UCSD-AML1 (cell line): ENCODE measurements at regions not wholly inside any gene's neighbourhood (a gene's known extent, or its start where the extent isn't known, plus 50 kb on each side); places are given as distances from the start of the nearest gene placed in this dataset.
A peak's percentile ranks its signal among the peaks of the same experiment; 100 is the strongest.
"Not testable (repeated sequence)": the region's sequence is repeated elsewhere in the genome, so short reads cannot be mapped to it uniquely, and the experiment has no call there.

Experiments
- DNase-seq: peaks from one replicate; lab custom pipeline; 2025; ENCODE audit not compliant: unreplicated experiment; lab: John Stamatoyannopoulos, UW

- DNase-seq = not testable (repeated sequence)
Observed at GRCh38 chrX:131696989-131697388, 153.1 kb downstream of the OR13H1 start.

DNA sequence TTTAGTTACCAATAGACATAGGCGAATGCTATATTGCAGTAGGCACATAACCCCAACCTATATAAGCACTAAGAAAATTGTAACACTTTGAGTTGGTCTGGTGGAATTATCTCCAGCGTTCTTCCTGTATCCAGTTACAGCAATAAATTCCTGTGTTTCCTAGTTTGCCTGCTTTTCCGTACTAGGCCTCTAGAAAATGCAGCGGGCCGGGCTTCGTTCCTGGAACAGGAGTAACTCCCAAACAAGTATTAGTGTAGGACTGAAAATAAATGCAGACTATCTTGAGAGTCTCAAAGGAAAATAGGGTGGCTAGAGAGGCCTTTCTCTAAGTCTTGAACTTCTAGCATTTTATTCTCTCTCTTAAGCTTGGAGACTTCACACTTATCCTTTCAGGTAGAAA lies 159.8 kb downstream of the OR13H1 start:
- no peak for DNase-seq

- peak; percentile 80 for DNase-seq
Observed at GRCh38 chrX:131704136-131704695, 160.3 kb downstream of the OR13H1 start.

GRCh38 chrX:131709553-131709952 lies 165.7 kb downstream of the OR13H1 start:
- no peak for DNase-seq

DNA sequence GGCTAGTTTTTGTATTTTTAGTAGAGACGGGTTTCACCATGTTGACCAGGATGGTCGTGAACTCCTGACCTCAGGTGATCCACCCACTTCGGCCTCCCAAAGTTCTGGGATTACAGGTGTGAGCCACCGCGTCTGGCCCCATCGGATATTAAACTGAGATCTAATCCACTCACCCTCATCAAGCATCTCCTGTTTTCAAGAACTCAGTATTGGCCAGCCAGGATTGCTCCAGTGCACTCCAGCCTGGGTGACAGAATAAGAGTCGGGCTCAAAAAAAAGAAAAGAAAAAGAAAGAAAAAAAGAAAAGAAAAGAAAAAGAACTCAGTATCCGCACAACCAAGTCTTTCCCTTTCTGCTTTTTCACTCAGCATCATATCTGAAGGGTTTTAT lies 167.6 kb downstream of the OR13H1 start:
- DNase-seq = no peak

DNA sequence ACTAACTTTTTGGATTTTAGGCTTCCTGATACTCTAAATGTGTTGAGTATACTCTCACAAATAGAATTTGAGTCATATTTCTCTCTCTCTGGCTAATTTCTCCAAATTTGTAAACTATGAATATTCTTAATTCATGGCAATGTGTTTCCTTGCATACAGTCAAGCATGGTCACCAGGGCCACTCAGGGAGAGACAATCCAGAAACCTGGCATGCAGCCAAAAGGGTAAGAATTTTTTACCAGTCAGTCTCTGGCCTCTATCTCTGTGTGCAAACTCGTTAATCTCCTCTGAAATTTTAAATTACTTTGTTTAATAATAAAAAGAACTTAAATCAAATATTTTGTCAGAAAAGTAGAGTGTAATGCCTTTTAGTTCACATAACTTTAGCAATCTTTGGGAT lies 179.8 kb downstream of the OR13H1 start:
- DNase-seq = no peak

DNA sequence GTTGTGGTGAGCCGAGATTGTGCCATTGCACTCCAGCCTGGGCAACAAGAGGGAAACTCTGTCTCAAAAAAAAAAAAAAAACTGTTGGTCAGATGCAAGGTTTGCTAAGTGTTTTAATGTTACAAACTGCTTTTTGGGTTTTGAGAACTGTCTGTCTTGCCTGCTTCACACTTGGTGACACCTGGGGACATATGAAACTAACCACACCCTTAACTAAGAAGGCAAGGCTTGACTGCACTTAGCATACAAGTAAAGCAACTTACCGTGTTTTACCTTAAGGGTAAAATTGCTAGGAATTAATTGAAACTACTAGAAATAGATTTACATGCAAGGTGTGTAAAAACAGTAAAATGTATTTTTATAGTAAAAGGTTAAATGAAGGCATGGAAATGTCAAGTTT lies 180.4 kb downstream of the OR13H1 start:
- no peak for DNase-seq

GRCh38 chrX:131725001-131725654 lies 181.3 kb downstream of the OR13H1 start:
- DNase-seq = no peak

- no peak for DNase-seq
Observed at GRCh38 chrX:131727778-131728177, 183.9 kb downstream of the OR13H1 start.

DNA sequence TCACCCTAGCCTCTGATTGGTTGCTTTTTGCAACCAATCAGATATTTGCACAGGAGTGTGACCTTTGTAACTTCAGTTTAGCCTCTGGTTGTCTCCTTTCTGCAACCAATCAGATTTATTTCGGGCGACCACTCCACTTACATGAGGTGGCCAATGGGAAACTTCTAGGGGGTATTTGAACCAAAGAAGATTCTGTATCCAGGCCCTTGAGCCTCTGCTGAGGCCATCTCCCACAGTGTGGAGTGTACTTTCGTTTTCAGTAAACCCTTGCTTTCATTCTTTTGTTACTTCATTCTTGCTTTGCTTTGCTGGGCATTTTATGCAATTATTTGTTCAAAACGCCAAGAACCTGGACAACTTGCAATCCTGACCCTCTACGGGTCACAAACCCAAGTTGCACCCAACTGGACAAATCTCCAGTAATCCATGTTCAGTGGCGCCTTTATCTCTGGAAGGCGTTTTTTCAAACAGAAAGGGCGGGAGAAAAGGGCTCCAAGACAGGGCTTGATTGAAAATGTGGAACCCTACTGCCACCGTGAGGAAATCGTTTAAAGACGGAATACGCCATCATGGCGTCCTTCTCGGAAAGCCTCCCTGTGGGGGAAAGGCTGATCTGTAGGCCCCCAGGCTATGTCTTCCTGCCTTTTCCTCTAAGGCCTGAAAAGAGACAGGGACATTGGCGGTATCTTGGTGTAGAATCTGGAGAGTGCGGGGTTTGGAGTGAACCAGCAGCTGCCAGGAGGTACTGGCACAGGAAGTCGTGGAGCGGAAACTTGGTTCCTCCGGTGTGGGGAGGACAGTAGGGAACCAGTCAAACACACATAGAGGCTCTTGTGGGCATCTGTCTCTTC lies 184.6 kb downstream of the OR13H1 start:
- peak; percentile 68 for DNase-seq

DNA sequence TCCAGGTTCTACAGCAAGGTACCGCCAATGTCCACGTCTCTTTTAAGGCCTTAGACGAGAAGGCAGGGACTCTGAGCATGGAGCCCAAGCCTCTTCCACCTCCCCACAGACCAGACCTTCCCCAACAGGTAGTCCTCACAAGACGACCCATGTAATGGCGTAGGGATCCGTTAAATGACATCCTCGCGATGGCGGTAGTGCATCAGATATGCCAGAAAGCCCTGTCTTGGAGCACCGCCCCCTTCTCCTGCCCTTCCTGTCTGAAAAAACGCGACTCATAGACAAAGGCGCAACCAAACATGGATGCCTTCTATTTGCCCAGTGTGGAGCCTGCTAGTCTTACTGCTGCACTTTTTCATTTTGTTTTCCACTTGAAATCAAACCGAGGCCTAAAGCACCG lies 185.4 kb downstream of the OR13H1 start:
- DNase-seq = peak; percentile 79

DNA sequence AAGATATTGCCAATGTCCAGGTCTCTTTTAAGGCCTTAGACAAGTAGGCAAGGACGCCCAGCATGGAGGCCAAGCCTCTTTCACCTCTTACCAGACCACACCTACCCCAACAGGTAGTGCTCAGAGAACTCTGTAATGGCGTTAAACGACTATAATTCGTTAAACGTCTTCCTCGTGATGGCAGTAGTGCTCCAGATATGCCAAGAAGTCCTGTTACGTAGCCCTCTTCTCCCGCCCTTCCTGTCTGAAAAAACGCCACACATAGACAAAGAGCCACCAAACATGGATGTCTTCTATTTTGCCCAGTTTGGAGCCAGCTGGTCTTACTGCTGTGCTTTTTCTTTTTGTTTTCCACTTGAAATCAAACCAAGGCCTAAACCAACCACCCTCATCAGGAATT lies 190.7 kb downstream of the OR13H1 start:
- DNase-seq = peak; percentile 45

- DNase-seq = no peak
Observed at GRCh38 chrX:131735127-131735526, 191.3 kb downstream of the OR13H1 start.

DNA sequence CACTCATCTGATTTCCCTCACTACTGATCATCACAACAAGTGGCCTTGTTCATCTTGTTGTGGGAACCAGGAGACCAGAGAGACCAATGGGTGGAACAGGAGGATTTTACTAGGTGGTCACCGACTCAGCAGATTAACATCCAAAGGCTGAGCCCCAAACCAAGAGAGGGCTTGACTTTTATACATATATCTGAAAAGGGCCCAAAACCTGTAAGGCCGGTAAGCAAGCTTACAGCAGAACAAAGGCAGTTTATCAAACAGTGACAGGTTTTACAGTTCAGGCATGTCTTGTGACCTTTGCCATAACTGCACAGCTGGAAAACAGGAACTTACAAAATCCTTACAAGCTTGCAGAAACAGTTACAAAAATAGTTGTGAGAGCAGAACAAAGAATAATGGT lies 195.9 kb downstream of the OR13H1 start:
- DNase-seq = no peak

- DNase-seq = peak; percentile 77
Observed at GRCh38 chrX:131741103-131741581, 197.3 kb downstream of the OR13H1 start.

GRCh38 chrX:131745942-131746489 lies 202.1 kb downstream of the OR13H1 start:
- DNase-seq = no peak

GRCh38 chrX:131746491-131746968 lies 202.7 kb downstream of the OR13H1 start:
- peak; percentile 80 for DNase-seq

DNA sequence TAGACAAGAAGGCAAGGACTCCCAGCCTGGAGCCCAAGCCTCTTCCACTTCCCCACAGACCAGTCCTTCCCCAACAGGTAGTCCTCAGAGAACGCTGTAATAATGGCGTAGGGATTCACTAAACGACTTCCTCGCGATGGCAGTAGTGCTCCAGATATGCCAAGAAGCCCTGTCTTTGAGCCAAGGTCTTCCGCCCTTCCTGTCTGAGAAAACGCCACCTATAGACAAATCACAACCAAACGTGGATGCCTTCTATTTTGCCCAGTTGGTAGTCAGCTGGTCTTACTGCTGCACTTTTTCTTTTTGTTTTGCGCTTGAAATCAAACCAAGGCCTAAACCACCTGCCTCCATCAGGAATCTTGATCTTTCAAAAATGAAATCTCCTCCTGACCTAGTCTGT lies 203.3 kb downstream of the OR13H1 start:
- DNase-seq = peak; percentile 72

DNA sequence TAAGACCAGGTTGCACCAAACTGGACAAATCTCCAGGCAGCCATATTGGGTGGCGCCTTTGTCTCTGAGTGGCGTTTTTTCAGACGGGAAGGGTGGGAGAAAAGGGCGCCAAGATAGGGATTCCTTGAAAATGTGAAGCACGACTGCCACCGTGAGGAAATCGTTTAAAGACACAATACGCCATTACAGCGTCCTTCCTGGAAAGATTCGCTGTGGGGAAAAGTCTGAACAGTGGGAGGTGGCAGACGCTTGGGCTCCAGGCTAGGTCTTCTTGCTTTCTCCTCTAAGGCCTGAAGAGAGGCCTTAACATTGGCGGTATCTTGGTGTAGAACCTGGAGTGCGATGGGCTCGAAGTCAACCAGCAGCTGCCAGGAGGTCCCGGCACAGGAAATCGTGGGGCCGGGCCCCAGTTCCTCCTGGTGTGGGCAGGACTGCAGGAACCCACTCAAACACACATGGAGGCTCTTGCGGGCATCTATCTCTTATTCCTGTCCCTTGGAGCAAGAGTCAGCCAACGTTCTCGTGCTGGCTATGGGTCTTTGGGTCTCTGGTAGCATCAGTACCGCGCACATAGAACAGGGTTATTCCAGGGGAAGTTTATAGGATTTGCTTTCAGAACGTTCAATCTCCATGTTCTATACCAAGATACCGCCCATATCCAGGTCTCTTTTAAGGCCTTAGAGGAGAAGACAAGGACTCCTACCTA lies 208.8 kb downstream of the OR13H1 start:
- DNase-seq = peak; percentile 71

- DNase-seq = no peak
Observed at GRCh38 chrX:131762802-131763234, 218.9 kb downstream of the OR13H1 start.

DNA sequence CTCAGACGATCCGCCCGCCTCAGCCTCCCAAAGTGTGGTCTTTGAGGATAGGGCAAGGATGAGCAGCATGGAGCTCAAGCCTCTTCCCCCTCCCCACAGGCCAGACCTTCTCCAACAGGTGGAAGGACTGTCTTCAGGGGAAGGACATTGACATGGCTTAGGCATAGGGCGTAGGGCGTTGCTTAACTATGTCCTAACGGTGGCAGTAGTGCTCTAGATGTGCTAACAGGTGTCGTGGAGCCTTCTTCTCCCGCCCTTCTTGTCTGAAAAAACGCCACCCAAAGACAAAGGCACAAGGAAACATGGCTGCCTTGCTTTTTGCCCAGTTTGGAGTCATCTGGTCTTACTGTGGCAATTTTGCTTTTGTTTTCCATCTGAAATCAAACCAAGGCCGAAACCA lies 219.8 kb downstream of the OR13H1 start:
- DNase-seq = peak; percentile 63
